SK-N-SH (cell line): ENCODE measurements at regions not wholly inside any gene's neighbourhood (a gene's known extent, or its start where the extent isn't known, plus 50 kb on each side); places are given as distances from the start of the nearest gene placed in this dataset.

Source experiments
- CTCF ChIA-PET: fragments of 300-600, 350-600 bp; formaldehyde crosslinking; extraction: SDS; loops from one replicate; lab custom pipeline; 2021; lab: Yijun Ruan, JAX
- POLR2A ChIA-PET: fragments of 350-600 bp; sonication (Branson Sonifier 250); formaldehyde crosslinking; extraction: SDS; loops from one replicate; lab custom pipeline; 2020; ENCODE audit warnings: antibody characterized with exemption, inconsistent platforms; lab: Yijun Ruan, JAX
- DNase-seq: peaks from one replicate; pipeline ENCODE4 v3.0.0; 2012
- H2AFZ ChIP-seq: fragments of 200-600 bp; sonication (generic); 2 replicates; pipeline ENCODE4 v1.8.1; 2016; ENCODE audit warnings: antibody characterized with exemption, mild to moderate bottlenecking, low read depth
- H3F3A ChIP-seq: fragments of 200-600 bp; sonication (generic); replicated peaks from 2 replicates; pipeline ENCODE3; 2016; ENCODE audit warnings: antibody characterized with exemption, mild to moderate bottlenecking; ENCODE audit not compliant: insufficient read depth
- H3K27ac ChIP-seq, 2 experiments: fragments of 200-500 bp in 1 of 2; fragments of 200-600 bp in 1 of 2; sonication (Bioruptor generic) in 1 of 2; sonication (generic), shearing (Covaris generic) in 1 of 2; 2 replicates each; pipeline versions ENCODE4 v1.5.1 to v1.6.1; 2014 to 2016; ENCODE audit warnings: low read depth in 2 of 2, inconsistent platforms in 1 of 2, low read length in 1 of 2, mild to moderate bottlenecking in 1 of 2, mixed read lengths in 1 of 2
- H3K27me3 ChIP-seq: fragments of 200-600 bp; sonication (generic), shearing (Covaris generic); 2 replicates; pipeline ENCODE4 v1.6.1; 2016; ENCODE audit warnings: mixed run types; ENCODE audit not compliant: insufficient read depth
- H3K36me3 ChIP-seq, 2 experiments: fragments of 200-500 bp in 1 of 2; fragments of 200-600 bp in 1 of 2; sonication (Bioruptor generic) in 1 of 2; sonication (generic) in 1 of 2; replicated peaks in 1 of 2; 2 replicates each; pipeline versions ENCODE3 to v1.5.1; 2014 to 2016; ENCODE audit warnings: low read length in 1 of 2, mild to moderate bottlenecking in 1 of 2; ENCODE audit not compliant: insufficient read depth in 2 of 2, control insufficient read depth in 1 of 2
- H3K4me1 ChIP-seq, 2 experiments: fragments of 200-500 bp in 1 of 2; fragments of 200-600 bp in 1 of 2; sonication (Bioruptor generic) in 1 of 2; sonication (generic), shearing (Covaris generic) in 1 of 2; 2 replicates each; pipeline versions ENCODE4 v1.5.1 to v1.6.1; 2014 to 2016; ENCODE audit warnings: low read depth in 1 of 2, low read length in 1 of 2, mixed run types in 1 of 2; ENCODE audit not compliant: insufficient read depth in 2 of 2, control insufficient read depth in 1 of 2
- H3K4me2 ChIP-seq: fragments of 200-600 bp; sonication (generic), shearing (Covaris generic); 2 replicates; pipeline ENCODE4 v1.6.1; 2017; ENCODE audit warnings: mixed run types
- H3K4me3 ChIP-seq, 2 experiments: fragments of 200-500 bp in 1 of 2; fragments of 200-600 bp in 1 of 2; sonication (Bioruptor generic) in 1 of 2; sonication (generic), shearing (Covaris generic) in 1 of 2; 2 replicates each; pipeline versions ENCODE4 v1.5.1 to v1.8.1; 2014 to 2016; ENCODE audit warnings: low read depth in 2 of 2, inconsistent platforms in 1 of 2, low read length in 1 of 2, mild to moderate bottlenecking in 1 of 2, mixed read lengths in 1 of 2, moderate library complexity in 1 of 2
- H3K79me2 ChIP-seq: fragments of 200-600 bp; sonication (generic); 2 replicates; pipeline ENCODE4 v1.8.1; 2017; ENCODE audit warnings: mild to moderate bottlenecking; ENCODE audit not compliant: insufficient read depth
- H3K9ac ChIP-seq: fragments of 200-600 bp; sonication (generic); 2 replicates; pipeline ENCODE4 v1.6.1; 2017; ENCODE audit warnings: mixed run types
- H3K9me2 ChIP-seq: fragments of 200-600 bp; sonication (generic); 2 replicates; pipeline ENCODE4 v1.6.1; 2017; ENCODE audit warnings: mixed run types
- H3K9me3 ChIP-seq: fragments of 200-600 bp; sonication (generic); 2 replicates; pipeline ENCODE4 v1.6.1; 2017; ENCODE audit warnings: mixed run types, mild to moderate bottlenecking, moderate library complexity
- H4K20me1 ChIP-seq: fragments of 200-600 bp; sonication (generic); 2 replicates; pipeline ENCODE4 v1.6.1; 2017; ENCODE audit warnings: mild to moderate bottlenecking, mixed run types; ENCODE audit not compliant: insufficient read depth
- CTCF ChIP-seq: fragments of 200-600 bp; sonication (generic); IDR thresholded peaks from 2 replicates; pipeline ENCODE4 v1.6.1; 2017; ENCODE audit warnings: antibody characterized with exemption, mild to moderate bottlenecking, moderate library complexity
- FOSL2 ChIP-seq: IDR thresholded peaks from 2 replicates; pipeline ENCODE4 v1.4.0; 2012; ENCODE audit warnings: low read depth, mild to moderate bottlenecking, moderate library complexity, borderline replicate concordance
- FOXM1 ChIP-seq: IDR thresholded peaks from 2 replicates; pipeline ENCODE4 v1.4.0; 2012; ENCODE audit warnings: low read depth, mild to moderate bottlenecking
- GATA2 ChIP-seq: sonication (generic); formaldehyde crosslinking; IDR thresholded peaks from 2 replicates; pipeline ENCODE4 v1.5.0; 2020; ENCODE audit warnings: mild to moderate bottlenecking, missing genetic modification reagents
- NFIC ChIP-seq: IDR thresholded peaks from 2 replicates; pipeline ENCODE4 v1.4.0; 2012; ENCODE audit warnings: borderline replicate concordance
- POLR2AphosphoS5 ChIP-seq: IDR thresholded peaks from 2 replicates; pipeline ENCODE4 v1.6.1; 2012; ENCODE audit warnings: low read depth, low read length
- RCOR1 ChIP-seq: fragments of 150-350 bp; IDR thresholded peaks from 2 replicates; pipeline ENCODE4 v1.6.1; 2017; ENCODE audit warnings: antibody characterized with exemption, low read length
- RFX5 ChIP-seq: IDR thresholded peaks from 2 replicates; pipeline ENCODE4 v1.6.1; 2012; ENCODE audit warnings: mild to moderate bottlenecking, improper control_type of control experiment, low read length
- RXRA ChIP-seq: IDR thresholded peaks from 2 replicates; pipeline ENCODE4 v1.4.0; 2012; ENCODE audit warnings: low read depth, mild to moderate bottlenecking, borderline replicate concordance
- SIN3A ChIP-seq: IDR thresholded peaks from 2 replicates; pipeline ENCODE4 v1.6.1; 2012; ENCODE audit warnings: low read depth, mild to moderate bottlenecking, low read length, moderate library complexity, borderline replicate concordance
- YY1 ChIP-seq: IDR thresholded peaks from 2 replicates; pipeline ENCODE4 v1.4.0; 2012; ENCODE audit warnings: low read depth, mild to moderate bottlenecking
- WGBS: methylation state at CpG from one replicate; pipeline ENCODE4 v1.1.6; 2017; ENCODE audit warnings: low lambda C conversion rate; 5-methylcytosine and 5-hydroxymethylcytosine counted together
- TF ChIP-seq, protein P1 (sequence below): IDR thresholded peaks from 2 replicates; pipeline ENCODE4 v1.4.0; 2012; ENCODE audit warnings: low read depth, borderline replicate concordance
- TF ChIP-seq, protein P2 (sequence below): fragments of 150-350 bp; IDR thresholded peaks from 2 replicates; pipeline ENCODE4 v1.6.1; 2016; ENCODE audit warnings: mild to moderate bottlenecking, low read depth, low read length

- no peaks in the 10 kb centered on the region for H3K36me3 ChIP-seq
- H3K4me2 ChIP-seq, result no peak overlapping the region
- WGBS, result 38% methylated on average over 3 of the region's 3 CpGs
- no peaks in the 10 kb centered on the region for H3K27me3 ChIP-seq
- no peaks in the 10 kb centered on the region for H3K79me2 ChIP-seq
- no peaks in the 10 kb centered on the region for H3K9me3 ChIP-seq
- H3K4me1 ChIP-seq, result no peaks in the 10 kb centered on the region; a peak in 1 of 4 replicates
- no peak for DNase-seq
- H3K27ac ChIP-seq, result no peak overlapping the region
- no peak overlapping the region for H2AFZ ChIP-seq
- no peaks in the 10 kb centered on the region for H3F3A ChIP-seq
- no peak overlapping the region for H3K4me3 ChIP-seq
- TF ChIP-seq YY1 (no peak), RFX5 (no peak), FOXM1 (no peak)
- TF ChIP-seq, protein P1, sequence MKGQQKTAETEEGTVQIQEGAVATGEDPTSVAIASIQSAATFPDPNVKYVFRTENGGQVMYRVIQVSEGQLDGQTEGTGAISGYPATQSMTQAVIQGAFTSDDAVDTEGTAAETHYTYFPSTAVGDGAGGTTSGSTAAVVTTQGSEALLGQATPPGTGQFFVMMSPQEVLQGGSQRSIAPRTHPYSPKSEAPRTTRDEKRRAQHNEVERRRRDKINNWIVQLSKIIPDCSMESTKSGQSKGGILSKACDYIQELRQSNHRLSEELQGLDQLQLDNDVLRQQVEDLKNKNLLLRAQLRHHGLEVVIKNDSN, result no peak
- ChIA-PET POLR2A (no interaction called here), CTCF (interaction anchor here (1.3 kb wide), 1 partner anchor 567 kb away, joined by 3 read pairs; no protein-coding TSS in a partner anchor)
- no peaks in the 10 kb centered on the region for H4K20me1 ChIP-seq
- no peak overlapping the region for H3K9ac ChIP-seq
- H3K9me2 ChIP-seq, result no peaks in the 10 kb centered on the region
Measured at GRCh38 chr6:23091795-23092194, 522.4 kb downstream of the HDGFL1 start.

DNA sequence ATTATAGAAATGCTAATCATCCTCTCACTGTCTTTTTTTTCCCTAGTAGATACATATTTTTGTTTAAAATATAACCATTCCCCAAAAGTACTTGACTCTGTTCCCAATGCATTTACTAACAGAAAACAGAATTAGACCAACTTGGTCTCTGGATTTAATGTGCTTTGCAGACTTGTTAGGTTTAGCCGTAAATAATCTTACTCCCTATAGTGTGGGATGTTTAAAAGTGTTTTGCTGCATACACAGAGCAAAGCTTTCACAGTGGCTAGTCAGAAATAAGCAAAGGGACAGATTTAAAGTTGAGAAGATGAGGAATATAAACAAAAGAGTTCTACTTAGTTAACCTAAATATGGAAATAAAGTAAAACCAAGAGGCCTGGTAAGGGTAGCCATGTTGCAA lies 527.5 kb downstream of the HDGFL1 start:
- no peaks in the 10 kb centered on the region for H3K4me1 ChIP-seq

More for the DNA sequence above, 527.5 kb downstream of the HDGFL1 start:
- H3K4me2 ChIP-seq, result no peak overlapping the region
- H3K27me3 ChIP-seq, result no peaks in the 10 kb centered on the region
- ChIA-PET POLR2A (no interaction called here), CTCF (no interaction called here)
- no peak overlapping the region for H3K9ac ChIP-seq
- H3K9me2 ChIP-seq, result no peaks in the 10 kb centered on the region
- H3K79me2 ChIP-seq, result no peaks in the 10 kb centered on the region
- no peaks in the 10 kb centered on the region for H4K20me1 ChIP-seq
- no peak overlapping the region for H3K4me3 ChIP-seq
- no peak for DNase-seq
- no peak overlapping the region for H2AFZ ChIP-seq
- H3K36me3 ChIP-seq, result no peaks in the 10 kb centered on the region
- 68% methylated on average over 1 of the region's 1 CpG for WGBS
- no peak overlapping the region for H3K27ac ChIP-seq
- H3F3A ChIP-seq, result no peaks in the 10 kb centered on the region
- no peak for TF ChIP-seq GATA2 (CRISPR knock-in tag)
- TF ChIP-seq RCOR1, result no peak
- no peak for TF ChIP-seq POLR2AphosphoS5
- no peak for TF ChIP-seq NFIC
- TF ChIP-seq, protein P2, sequence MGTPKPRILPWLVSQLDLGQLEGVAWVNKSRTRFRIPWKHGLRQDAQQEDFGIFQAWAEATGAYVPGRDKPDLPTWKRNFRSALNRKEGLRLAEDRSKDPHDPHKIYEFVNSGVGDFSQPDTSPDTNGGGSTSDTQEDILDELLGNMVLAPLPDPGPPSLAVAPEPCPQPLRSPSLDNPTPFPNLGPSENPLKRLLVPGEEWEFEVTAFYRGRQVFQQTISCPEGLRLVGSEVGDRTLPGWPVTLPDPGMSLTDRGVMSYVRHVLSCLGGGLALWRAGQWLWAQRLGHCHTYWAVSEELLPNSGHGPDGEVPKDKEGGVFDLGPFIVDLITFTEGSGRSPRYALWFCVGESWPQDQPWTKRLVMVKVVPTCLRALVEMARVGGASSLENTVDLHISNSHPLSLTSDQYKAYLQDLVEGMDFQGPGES, result no peak
- TF ChIP-seq RXRA, result no peak
- TF ChIP-seq, protein P1, result no peak
- TF ChIP-seq CTCF, result no peak
- TF ChIP-seq FOSL2, result no peak
- TF ChIP-seq SIN3A, result no peak
- TF ChIP-seq, all 33 proteins: peak for 0
- no peaks in the 10 kb centered on the region for H3K9me3 ChIP-seq
